ENCODE measurements at regions not wholly inside any gene's neighbourhood (a gene's known extent, or its start where the extent isn't known, plus 50 kb on each side); places are given as distances from the start of the nearest gene placed in this dataset.

DNA sequence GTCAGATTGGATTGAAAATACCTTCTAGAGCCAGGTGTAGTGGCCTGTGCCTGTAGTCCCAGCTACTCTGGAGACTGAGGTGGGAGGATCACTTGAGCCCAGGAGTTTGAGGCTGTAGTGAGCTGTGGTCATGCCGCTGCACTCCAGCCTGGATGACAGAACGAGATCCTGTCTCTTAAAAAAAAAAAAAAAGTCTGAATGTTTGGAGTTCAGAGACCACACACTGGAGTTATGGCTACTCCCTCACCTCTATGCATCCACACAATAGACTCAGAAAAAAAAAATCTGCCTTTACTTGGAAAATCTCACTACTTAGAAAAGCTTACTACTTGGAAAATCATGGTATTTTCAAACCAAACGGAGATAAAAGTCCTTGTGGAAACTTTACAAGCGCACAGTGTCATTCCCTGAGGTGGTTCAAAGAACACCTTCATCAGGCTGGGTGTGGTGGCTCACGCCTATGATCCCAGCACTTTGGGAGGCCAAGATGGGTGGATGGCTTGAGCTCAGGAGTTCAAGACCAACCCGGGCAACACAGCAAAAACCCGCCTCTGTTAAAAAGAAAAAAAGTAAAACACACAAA lies 63.9 kb upstream of the PICALM start:
- H3K4me3 ChIP-seq = no peak overlapping the region
- no peaks in the 10 kb centered on the region for H3K9me3 ChIP-seq (ENCODE audit: low read depth)
- no peaks in the 10 kb centered on the region for H3K36me3 ChIP-seq
- TF ChIP-seq, protein P1, sequence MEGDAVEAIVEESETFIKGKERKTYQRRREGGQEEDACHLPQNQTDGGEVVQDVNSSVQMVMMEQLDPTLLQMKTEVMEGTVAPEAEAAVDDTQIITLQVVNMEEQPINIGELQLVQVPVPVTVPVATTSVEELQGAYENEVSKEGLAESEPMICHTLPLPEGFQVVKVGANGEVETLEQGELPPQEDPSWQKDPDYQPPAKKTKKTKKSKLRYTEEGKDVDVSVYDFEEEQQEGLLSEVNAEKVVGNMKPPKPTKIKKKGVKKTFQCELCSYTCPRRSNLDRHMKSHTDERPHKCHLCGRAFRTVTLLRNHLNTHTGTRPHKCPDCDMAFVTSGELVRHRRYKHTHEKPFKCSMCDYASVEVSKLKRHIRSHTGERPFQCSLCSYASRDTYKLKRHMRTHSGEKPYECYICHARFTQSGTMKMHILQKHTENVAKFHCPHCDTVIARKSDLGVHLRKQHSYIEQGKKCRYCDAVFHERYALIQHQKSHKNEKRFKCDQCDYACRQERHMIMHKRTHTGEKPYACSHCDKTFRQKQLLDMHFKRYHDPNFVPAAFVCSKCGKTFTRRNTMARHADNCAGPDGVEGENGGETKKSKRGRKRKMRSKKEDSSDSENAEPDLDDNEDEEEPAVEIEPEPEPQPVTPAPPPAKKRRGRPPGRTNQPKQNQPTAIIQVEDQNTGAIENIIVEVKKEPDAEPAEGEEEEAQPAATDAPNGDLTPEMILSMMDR (IDR thresholded peaks at IDR 0.05; ENCODE audit: low read depth, low read length) = no peak
- no peaks in the 10 kb centered on the region for H3K27me3 ChIP-seq
- H3K27ac ChIP-seq = no peak overlapping the region
- DNase-seq (ENCODE audit: low read depth in 1 of 2, low spot score in 1 of 2) = no peak
- no peaks in the 10 kb centered on the region for H3K4me1 ChIP-seq (ENCODE audit: low read depth)

DNA sequence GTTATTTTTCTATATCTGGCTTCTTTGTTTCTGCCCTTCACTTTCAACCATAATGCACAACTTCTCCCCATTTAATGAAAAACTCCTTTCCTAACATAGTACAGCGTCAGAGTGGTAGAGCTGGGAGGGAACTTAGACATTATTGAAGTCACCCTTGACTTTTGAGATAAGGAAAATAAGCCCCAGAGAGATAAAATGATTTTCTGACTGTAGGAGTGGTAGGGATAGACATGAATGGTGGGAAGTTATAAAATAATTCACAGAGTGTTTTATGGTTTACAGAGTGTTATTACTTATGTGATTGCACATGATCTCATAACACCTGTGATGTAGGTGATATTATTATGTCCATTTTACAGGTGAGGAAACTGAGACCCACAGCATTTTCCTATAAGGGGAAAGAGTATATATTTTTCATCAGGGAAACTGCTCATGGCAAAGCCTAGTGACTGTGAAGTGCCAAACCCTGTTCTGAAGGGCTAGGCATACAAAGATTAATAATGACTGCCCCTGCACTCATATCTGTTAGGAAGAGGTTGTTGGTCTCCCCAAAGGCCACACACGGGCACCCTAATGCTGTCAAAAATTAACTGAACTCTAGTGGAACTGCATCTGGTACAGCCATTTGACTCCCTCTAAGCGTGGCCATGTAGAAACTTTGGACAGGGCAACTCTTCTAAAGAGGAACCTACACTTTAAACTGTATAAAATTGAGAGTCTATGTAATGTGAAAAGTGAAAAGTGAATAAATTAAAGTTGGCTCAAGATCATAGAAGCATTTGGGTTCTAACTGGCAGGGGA lies 61.1 kb upstream of the PICALM start:
- no peak overlapping the region for H3K27ac ChIP-seq
- H3K4me3 ChIP-seq = no peak overlapping the region
- H3K4me1 ChIP-seq (ENCODE audit: low read depth) = no peaks in the 10 kb centered on the region
- no peak for DNase-seq (ENCODE audit: low read depth in 1 of 2, low spot score in 1 of 2)
- no peaks in the 10 kb centered on the region for H3K36me3 ChIP-seq
- H3K9me3 ChIP-seq (ENCODE audit: low read depth) = no peaks in the 10 kb centered on the region
- H3K27me3 ChIP-seq = no peaks in the 10 kb centered on the region
- TF ChIP-seq, protein P1 (IDR thresholded peaks at IDR 0.05; ENCODE audit: low read depth, low read length) = no peak

DNA sequence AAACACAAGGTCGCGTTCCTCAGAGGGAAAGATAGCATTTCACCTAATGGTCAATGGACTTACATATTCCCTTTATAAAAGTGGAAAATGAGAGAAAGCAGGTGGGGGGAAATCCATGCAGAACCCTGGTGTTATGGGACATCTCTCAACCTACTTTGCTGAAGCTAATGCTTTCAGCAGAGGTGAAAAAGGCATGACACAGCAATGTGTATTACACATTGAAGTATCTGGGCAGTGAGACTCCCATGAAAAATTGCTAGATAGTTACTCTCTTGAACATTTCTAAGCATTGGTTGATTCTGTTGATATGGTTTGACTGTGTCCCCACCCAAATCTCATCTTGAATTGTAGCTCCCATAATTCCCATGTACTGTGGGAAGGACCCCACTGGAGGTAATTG lies 60.0 kb upstream of the PICALM start:
- H3K4me1 ChIP-seq (ENCODE audit: low read depth) = peaks cover under 1% of the 10 kb centered on the region
- H3K36me3 ChIP-seq = no peaks in the 10 kb centered on the region
- H3K27me3 ChIP-seq = no peaks in the 10 kb centered on the region
- no peak for DNase-seq (ENCODE audit: low read depth in 1 of 2, low spot score in 1 of 2)
- H3K9me3 ChIP-seq (ENCODE audit: low read depth) = no peaks in the 10 kb centered on the region
- TF ChIP-seq, protein P1 (IDR thresholded peaks at IDR 0.05; ENCODE audit: low read depth, low read length) = no peak
- H3K27ac ChIP-seq = no peak overlapping the region
- H3K4me3 ChIP-seq = no peak overlapping the region

DNA sequence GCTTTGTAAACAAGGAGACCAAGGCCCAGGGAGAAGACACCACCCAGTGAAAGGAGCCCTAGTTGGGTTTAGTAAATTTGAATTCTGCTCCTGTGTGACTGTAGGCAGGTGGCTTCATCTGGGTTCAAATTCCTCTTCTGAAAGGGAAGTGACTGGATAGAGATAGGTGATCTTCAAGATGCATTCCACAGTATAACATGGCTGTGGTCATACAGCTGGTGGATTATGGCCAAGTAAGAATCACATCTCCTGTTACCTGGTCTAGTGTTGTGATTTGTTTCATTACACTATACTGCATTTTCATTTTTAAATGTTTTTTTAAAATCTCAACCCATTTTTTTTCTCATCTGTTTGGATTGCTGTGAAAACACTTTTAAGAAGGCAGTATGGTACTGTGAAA lies 58.0 kb upstream of the PICALM start:
- no peaks in the 10 kb centered on the region for H3K27me3 ChIP-seq
- H3K36me3 ChIP-seq = no peaks in the 10 kb centered on the region
- no peak for DNase-seq (ENCODE audit: low read depth in 1 of 2, low spot score in 1 of 2)
- TF ChIP-seq, protein P1 (IDR thresholded peaks at IDR 0.05; ENCODE audit: low read depth, low read length) = no peak
- H3K4me3 ChIP-seq = no peak overlapping the region
- peaks cover 6% of the 10 kb centered on the region for H3K4me1 ChIP-seq (ENCODE audit: low read depth)
- H3K27ac ChIP-seq = no peak overlapping the region
- H3K9me3 ChIP-seq (ENCODE audit: low read depth) = no peaks in the 10 kb centered on the region

DNA sequence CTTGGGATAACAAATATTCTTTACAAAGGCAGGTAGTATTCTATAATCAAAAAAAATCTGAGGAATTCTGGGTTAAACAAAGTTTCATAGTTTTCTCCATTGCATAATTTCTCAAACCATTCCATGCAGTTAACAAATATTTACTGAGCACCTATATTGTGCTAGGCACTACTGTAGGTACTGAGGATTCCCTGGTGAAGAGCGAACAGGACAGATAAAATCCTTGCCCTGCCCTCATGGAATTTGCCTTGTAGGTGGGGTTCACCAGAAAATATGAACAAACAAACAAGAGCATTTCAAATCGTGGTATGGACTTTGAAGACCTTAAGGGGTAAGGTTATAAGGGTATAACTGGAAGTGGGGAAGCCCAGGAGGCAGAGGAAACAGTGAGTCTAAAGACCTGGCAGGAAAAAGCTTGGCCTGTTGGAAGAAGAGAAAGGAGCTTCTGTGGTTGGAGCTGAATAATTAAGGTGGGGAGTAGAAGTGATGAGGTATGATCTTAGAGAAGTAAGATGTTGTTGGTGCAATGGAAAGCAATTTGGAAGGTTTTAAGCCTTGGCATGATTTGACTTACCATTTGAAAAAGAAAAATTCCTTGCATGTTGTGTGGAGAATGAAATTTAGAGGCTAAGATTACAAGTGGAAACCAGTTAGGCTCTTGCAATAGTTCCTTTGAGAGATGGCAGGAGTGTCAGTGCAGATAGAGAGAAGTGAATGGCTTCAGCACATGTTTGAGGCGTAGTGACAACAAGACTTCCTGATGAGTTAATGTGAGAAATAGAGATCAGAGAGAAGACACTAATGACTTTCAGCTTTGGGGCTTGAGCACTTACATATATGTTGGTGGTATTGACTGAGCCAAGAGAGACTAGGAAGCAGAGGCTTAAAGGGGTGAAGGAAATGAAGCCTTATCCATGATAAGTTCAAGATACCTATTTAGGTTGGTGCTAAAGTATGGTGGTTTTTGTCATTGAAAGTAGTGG lies 55.7 kb upstream of the PICALM start:
- Histone ChIP-seq H3K27me3 (no peaks in the 10 kb centered on the region), H3K27ac (no peak overlapping the region), H3K4me1 (ENCODE audit: low read depth) (peaks cover 6% of the 10 kb centered on the region), H3K36me3 (no peaks in the 10 kb centered on the region), H3K9me3 (ENCODE audit: low read depth) (no peaks in the 10 kb centered on the region), H3K4me3 (no peak overlapping the region)
- TF ChIP-seq, protein P1 (IDR thresholded peaks at IDR 0.05; ENCODE audit: low read depth, low read length) = no peak
- DNase-seq (ENCODE audit: low read depth in 1 of 2, low spot score in 1 of 2) = no peak
